Activated T-cell treated with anti-CD3 and anti-CD28 coated beads, Interleukin-2, amount 50 U/mL, for 72 hours (primary cell): ENCODE measurements at regions not wholly inside any gene's neighbourhood (a gene's known extent, or its start where the extent isn't known, plus 50 kb on each side); places are given as distances from the start of the nearest gene placed in this dataset.
A peak's percentile ranks its signal among the peaks of the same experiment; 100 is the strongest.

ENCODE experiments used
- ATAC-seq, 2 donors: fragments of 150-1000 bp; cut with Tn5 transposase; replicated peaks in 1 of 2; 2 replicates each; pipeline ENCODE4 v1.10.0; 2021; ENCODE audit warnings: moderate library complexity in 2 of 2, mild to moderate bottlenecking in 1 of 2
- DNase-seq, 2 donors: peaks; one replicate each; pipeline ENCODE4 v3.0.0; 2021 to 2022; ENCODE audit warnings: mixed read lengths in 1 of 2
- H3K27ac Mint-ChIP-seq: one replicate; pipeline ENCODE4 v1.8.0; 2022; ENCODE audit warnings: mild to moderate bottlenecking, moderate library complexity, mixed read lengths
- H3K27me3 Mint-ChIP-seq: one replicate; pipeline ENCODE4 v1.8.0; 2022; ENCODE audit warnings: low read depth, mixed read lengths
- H3K36me3 Mint-ChIP-seq, 2 donors: one replicate each; pipeline ENCODE4 v1.8.0; 2022; ENCODE audit warnings: mixed read lengths in 2 of 2, mild to moderate bottlenecking in 1 of 2; ENCODE audit not compliant: insufficient read depth in 2 of 2
- H3K4me1 Mint-ChIP-seq: one replicate; pipeline ENCODE4 v1.8.0; 2022; ENCODE audit warnings: low read depth, mixed read lengths
- H3K4me3 Mint-ChIP-seq, 2 donors: one replicate each; pipeline ENCODE4 v1.8.0; 2022; ENCODE audit warnings: mild to moderate bottlenecking in 2 of 2, mixed read lengths in 2 of 2, moderate library complexity in 2 of 2
- H3K9me3 Mint-ChIP-seq, 2 donors: one replicate each; pipeline ENCODE4 v1.8.0; 2022; ENCODE audit warnings: mixed read lengths in 2 of 2

DNA sequence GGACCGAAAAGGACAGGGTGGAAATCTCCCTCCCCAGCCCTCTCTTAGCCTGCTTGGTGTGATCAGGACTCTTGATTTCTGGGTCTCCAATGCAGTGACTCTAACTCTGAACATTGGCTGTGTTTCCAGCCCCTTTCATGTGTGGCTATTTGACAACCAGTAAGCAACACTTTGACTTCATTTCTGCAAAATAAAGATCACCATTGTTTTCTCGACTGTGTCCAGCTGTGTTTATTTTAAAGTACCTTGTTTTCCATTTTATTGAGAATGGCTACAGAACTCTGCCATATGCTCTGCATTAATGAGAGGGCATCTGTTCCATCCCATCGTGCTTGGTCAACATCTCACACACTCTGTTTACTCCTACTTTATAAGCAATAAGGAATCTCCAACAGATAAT, 60.9 kb upstream of the TAGAP start:
- peaks cover 92% of the 10 kb centered on the region for H3K4me1 Mint-ChIP-seq
- H3K36me3 Mint-ChIP-seq: no peaks in the 10 kb centered on the region
- ATAC-seq (no peak), DNase-seq (no peak)
- H3K4me3 Mint-ChIP-seq: peak overlapping the region; percentile 61 to 82
- H3K27ac Mint-ChIP-seq: peak overlapping the region; percentile 77
- no peaks in the 10 kb centered on the region for H3K9me3 Mint-ChIP-seq
- no peaks in the 10 kb centered on the region for H3K27me3 Mint-ChIP-seq

DNA sequence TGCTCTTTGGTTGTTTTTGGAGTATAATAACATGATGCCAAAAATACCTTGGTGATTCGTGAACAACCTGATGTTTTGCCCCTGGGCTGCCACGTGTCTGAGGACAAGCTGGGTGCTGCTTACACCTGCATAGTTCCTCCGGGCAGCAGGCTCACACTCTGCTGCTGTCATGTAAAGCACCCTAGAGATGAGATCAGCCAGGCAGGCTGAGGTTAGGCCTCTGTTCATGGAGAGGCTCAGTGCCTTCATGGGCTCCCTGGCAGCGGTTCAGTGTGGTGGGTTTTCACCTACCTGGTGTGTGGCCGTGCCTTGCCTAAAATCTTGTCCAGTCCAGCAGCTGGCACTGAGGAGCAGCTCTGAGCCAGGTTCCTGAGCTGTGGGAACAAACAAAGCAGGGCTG, 60.1 kb upstream of the TAGAP start:
- Mint-ChIP-seq H3K36me3 (no peaks in the 10 kb centered on the region), H3K27me3 (no peaks in the 10 kb centered on the region), H3K27ac (peak overlapping the region; percentile 83), H3K4me3 (peak overlapping the region; percentile 69 to 77), H3K9me3 (no peaks in the 10 kb centered on the region), H3K4me1 (peaks cover 93% of the 10 kb centered on the region)
- peak in 1 of 2 donors; percentile 45 for DNase-seq
- peak in 1 of 2 donors; percentile 28 for ATAC-seq

DNA sequence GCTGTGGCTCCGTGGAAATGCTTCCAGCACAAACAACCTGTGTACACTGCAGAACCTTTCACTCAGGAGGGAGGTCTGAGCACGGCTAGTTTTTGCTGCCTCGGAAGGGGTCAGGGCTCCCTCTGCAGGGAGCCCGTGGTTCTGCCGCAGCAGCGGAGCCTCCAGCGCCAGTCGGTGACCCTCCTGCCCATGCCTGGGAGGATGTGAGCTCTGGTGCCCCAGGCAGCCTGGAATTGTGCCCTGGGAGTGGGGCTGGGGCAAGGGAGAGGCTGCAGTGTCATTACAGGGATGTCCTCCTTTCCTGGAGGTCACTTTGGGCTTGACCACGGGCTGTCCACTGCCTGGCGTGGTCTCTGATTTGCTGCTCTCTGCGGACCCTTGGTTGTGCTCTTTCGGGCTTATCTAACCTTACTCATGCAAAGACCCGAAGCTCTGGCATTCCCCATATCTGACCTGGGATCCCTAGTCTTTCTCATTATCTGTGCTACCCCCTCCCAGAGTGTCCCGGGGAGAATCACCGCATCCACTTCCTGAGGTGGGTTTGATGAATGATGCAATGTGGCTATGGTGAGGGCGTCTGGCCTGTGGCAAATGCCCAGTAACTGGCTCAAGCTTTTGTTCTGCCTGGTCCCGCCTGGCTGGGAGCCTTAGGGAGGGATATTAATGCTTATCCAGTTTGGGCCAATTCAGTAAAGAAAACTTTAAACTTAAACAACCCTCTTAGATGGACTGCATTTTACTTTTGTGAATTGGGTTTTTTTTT, 59.6 kb upstream of the TAGAP start:
- Mint-ChIP-seq H3K27me3 (no peaks in the 10 kb centered on the region), H3K27ac (peak overlapping the region; percentile 83), H3K36me3 (no peaks in the 10 kb centered on the region), H3K4me3 (peak overlapping the region; percentile 77 to 84), H3K4me1 (peaks cover 94% of the 10 kb centered on the region), H3K9me3 (no peaks in the 10 kb centered on the region)
- DNase-seq (peak; percentile 78 to 86), ATAC-seq (peak; percentile 65 to 67)

DNA sequence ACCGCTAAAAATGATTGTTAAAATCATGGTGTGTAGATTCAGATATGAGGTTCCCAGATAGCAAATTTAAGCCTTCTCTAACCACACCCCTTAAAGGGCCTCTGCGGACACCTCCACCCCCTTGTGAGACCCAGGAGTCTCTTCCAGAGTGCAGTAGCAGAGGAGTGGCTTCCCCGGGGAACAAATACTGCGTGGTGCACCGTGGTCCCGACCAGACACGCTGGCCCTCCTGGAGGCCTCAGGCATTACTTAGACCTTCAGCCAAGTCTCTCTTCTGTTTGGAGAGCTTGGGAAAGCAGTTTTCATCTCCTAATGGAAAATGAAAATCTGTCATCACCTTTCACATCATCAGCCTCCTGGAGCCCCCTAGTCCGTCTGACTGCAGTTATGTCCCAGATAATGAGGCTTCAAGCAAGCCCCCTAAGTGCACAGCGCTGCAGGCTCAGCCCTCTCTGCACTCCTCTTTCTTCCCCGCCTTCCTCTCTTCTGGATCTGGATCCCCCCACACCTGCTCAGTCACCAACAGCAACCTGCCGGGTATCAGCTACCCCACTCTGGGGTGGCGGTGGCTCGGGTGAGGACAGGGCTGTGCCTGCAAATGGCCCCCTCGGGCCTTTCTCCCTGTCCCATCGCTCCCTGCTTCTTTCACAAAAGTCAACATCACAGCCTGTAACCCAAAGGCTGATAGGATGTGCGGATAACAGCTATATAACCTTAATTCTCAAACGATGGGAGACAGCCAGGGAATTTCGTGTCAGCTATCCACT, 58.8 kb upstream of the TAGAP start:
- Mint-ChIP-seq H3K4me3 (peak overlapping the region; percentile 77 to 84), H3K4me1 (peaks cover 96% of the 10 kb centered on the region), H3K36me3 (no peaks in the 10 kb centered on the region), H3K27ac (peak overlapping the region; percentile 80), H3K27me3 (no peaks in the 10 kb centered on the region), H3K9me3 (no peaks in the 10 kb centered on the region)
- DNase-seq (no peak), ATAC-seq (no peak)

DNA sequence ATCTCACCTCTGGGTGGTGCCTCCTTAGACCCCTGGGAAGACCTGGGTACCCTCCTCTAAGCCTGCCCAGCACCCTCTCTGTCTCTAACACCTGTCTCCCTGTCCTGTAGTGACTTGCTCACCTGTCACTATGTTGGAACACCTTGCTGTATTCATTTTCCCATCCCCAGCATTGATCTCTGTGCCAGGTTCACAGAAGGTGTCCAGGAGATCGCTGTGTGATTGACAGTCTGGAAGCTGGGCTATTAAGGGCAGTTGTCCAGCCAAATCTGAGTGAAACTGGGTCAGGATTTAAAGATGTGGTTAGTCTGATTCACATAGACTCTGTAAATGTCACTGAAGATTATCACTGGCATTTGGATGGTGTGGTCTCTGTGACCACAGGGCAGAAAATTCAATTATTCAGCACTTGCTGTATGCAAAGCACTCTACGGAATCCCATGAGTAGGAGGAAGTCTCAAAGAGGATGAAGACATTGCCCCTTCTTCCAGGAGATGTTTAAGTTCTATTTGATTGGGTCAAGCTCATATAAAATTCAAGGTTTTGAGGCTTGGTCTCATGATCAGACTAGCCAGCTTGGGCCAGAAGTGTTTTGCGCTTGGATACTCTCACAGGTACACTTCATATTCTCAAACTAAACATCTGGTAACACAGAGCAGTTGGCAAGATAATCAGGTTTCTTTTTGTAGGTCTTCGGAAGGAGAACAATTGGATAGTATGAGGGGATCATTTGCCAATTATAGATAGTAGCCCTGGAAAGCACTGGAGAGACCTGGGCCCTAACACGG, 57.8 kb upstream of the TAGAP start:
- no peaks in the 10 kb centered on the region for H3K36me3 Mint-ChIP-seq
- peak overlapping the region; percentile 11 for H3K27ac Mint-ChIP-seq
- no peak for DNase-seq
- H3K4me3 Mint-ChIP-seq: no peak overlapping the region
- H3K9me3 Mint-ChIP-seq: no peaks in the 10 kb centered on the region
- peaks cover 96% of the 10 kb centered on the region for H3K4me1 Mint-ChIP-seq
- H3K27me3 Mint-ChIP-seq: no peaks in the 10 kb centered on the region
- no peak for ATAC-seq

DNA sequence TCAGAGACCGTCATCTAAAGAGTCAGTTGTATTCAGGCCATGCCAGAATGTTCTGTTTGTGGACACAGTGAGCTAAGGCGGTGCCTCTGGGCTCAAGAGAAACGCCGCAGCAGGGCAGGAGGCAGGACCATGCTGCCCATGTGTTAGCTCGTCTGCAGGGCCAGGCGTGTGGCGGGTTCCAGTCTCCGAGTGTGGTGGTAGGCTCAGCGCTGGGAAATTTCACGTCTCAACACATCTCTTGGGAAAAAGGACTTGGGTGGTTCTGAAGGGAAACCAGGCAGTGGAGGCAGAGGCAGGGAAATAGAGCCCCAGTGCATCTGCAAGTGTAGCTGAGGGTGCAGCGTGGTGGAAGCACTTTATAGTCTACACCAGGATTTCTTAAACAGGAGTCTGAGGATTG, 56.9 kb upstream of the TAGAP start:
- no peak overlapping the region for H3K27ac Mint-ChIP-seq
- no peak for DNase-seq
- H3K4me1 Mint-ChIP-seq: peaks cover 96% of the 10 kb centered on the region
- no peak overlapping the region for H3K4me3 Mint-ChIP-seq
- H3K36me3 Mint-ChIP-seq: no peaks in the 10 kb centered on the region
- no peaks in the 10 kb centered on the region for H3K27me3 Mint-ChIP-seq
- H3K9me3 Mint-ChIP-seq: no peaks in the 10 kb centered on the region
- no peak for ATAC-seq

DNA sequence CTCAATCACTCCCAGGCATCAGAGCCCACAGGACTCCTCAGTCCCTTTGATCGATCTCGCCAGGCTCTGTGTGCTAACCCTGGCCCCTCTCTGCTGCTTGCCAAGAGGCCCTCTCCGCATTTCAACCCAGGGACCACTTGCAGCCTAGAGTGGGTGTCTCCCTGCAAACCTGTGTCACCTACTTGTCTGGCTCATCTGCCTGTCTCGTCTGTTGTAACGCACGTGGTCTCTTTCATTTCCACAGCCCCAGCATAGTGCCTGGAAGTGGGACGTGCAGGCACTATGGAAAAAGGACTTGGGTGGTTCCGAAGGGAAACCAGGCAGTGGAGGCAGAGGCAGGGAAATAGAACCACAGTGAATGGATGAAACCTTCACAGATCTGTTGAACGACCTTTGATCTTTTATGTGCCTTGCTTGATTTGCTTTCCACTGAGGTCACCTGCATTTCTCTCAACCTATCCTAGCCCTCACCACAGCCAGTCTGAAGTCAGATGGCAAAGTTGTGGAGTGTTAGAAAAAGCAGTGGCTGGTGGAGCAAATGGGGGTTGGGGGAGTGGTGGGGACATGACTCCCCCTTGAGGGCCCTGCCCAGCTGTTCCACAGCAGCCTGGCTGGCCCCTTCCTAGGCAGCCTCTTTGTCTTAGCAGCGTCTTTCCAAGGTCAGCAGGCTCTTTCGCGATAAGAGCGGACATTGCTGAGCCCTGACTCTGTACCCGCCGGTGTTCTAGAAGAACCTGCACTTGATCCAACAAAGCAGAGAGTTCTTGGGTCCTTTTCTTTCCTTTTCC, 55.8 kb upstream of the TAGAP start:
- no peaks in the 10 kb centered on the region for H3K36me3 Mint-ChIP-seq
- no peaks in the 10 kb centered on the region for H3K27me3 Mint-ChIP-seq
- no peak for ATAC-seq
- H3K27ac Mint-ChIP-seq: peak overlapping the region; percentile 58
- H3K4me3 Mint-ChIP-seq: peak overlapping the region; percentile 49 to 68
- peaks cover 96% of the 10 kb centered on the region for H3K4me1 Mint-ChIP-seq
- no peak for DNase-seq
- no peaks in the 10 kb centered on the region for H3K9me3 Mint-ChIP-seq

DNA sequence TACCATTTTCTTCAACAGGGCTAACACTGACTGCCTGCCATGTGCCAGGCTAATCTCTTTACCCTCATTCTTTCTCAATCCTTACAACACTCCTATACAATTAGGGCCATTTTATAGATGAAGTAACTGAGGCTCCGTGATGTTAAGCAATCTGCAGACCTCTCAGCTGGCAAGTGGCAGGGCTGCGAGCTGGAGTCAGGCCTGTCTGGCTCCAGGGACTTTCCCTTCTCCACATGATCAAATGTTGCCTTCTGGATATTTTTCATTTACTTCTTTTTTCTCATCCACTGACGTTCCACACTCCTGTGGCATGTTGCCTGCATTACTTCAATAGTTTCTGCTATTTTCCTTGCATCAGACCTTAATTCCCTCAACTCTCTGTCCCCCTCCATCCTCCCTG, 55.2 kb upstream of the TAGAP start:
- peak overlapping the region; percentile 49 to 68 for H3K4me3 Mint-ChIP-seq
- no peaks in the 10 kb centered on the region for H3K9me3 Mint-ChIP-seq
- ATAC-seq: no peak
- H3K4me1 Mint-ChIP-seq: peaks cover 100% of the 10 kb centered on the region
- H3K27ac Mint-ChIP-seq: peak overlapping the region; percentile 58
- no peaks in the 10 kb centered on the region for H3K36me3 Mint-ChIP-seq
- no peak for DNase-seq
- H3K27me3 Mint-ChIP-seq: no peaks in the 10 kb centered on the region

DNA sequence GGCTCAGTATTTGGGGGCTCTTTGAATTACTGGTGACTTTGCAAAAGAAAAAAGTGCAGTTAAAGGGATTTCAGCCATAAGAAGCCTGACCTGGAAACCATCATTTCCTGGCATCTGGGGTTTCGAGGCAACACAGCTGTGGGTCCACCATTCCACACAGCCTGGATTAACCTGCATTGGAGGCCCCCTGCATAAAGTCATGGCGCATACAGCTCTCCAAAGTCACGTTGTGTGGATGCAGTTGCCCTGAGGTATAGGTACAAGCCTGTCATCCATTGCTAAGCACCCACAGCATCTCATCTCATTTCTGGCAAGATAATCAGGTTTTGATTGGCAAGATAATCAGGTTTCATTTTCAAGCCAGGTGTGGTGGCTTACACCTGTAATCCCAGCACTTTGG, 54.5 kb upstream of the TAGAP start:
- ATAC-seq (no peak), DNase-seq (no peak)
- Mint-ChIP-seq H3K4me3 (peak overlapping the region; percentile 83 to 87), H3K27me3 (no peaks in the 10 kb centered on the region), H3K27ac (peak overlapping the region; percentile 90), H3K4me1 (peaks cover 100% of the 10 kb centered on the region), H3K9me3 (no peaks in the 10 kb centered on the region), H3K36me3 (no peaks in the 10 kb centered on the region)

DNA sequence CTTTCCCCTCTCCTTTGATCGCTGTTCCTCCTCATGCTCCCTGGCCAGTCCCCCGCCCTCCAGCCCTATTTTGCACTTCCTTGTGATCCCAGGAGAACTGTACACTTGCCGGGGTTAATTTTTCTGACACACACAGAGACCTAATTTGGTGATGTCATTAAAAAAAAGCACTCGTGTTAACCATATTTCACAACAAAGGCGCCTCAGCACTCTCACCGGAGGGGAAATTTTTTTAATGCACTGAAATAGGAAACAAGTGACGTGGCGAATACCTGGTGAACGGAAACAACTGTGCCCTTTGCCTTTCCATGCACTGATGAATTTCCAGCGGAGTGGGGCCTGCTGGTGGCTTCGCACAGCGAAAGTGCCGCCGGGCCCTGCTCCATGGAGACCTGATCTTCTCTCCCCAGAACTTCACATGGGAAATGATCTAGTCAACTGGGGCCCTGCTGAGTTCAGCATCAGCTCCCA, 53.9 kb upstream of the TAGAP start:
- no peaks in the 10 kb centered on the region for H3K27me3 Mint-ChIP-seq
- H3K36me3 Mint-ChIP-seq: no peaks in the 10 kb centered on the region
- peaks cover 100% of the 10 kb centered on the region for H3K4me1 Mint-ChIP-seq
- peak overlapping the region; percentile 90 for H3K27ac Mint-ChIP-seq
- ATAC-seq (peak; percentile 56 to 65), DNase-seq (peak; percentile 64 to 69)
- H3K4me3 Mint-ChIP-seq: peak overlapping the region; percentile 83 to 87
- no peaks in the 10 kb centered on the region for H3K9me3 Mint-ChIP-seq

DNA sequence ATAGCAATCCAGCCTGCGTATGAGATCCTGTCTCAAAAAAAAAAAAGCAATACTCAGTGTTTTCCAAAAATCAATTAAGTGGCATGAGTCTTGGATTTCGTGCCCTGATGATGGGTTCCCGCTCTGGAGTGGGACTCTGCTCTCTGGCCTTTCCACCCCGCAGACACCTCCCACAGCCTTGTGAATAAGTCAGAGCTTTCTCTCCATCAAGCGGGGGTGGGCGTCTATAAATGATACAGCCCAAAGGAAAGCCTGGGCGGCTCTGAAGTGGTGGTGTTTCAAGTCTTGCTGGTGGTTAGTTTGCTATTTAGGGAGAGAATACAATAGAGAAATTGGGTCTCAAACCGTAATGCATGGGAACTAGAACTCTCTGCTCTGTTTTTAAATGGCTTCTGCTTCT, 52.5 kb upstream of the TAGAP start:
- ATAC-seq: peak; percentile 49 to 62
- Mint-ChIP-seq H3K9me3 (no peaks in the 10 kb centered on the region), H3K4me3 (peak overlapping the region; percentile 54 to 83), H3K36me3 (no peaks in the 10 kb centered on the region), H3K27me3 (no peaks in the 10 kb centered on the region), H3K4me1 (peaks cover 100% of the 10 kb centered on the region), H3K27ac (peak overlapping the region; percentile 39)
- DNase-seq: peak; percentile 64 to 73

DNA sequence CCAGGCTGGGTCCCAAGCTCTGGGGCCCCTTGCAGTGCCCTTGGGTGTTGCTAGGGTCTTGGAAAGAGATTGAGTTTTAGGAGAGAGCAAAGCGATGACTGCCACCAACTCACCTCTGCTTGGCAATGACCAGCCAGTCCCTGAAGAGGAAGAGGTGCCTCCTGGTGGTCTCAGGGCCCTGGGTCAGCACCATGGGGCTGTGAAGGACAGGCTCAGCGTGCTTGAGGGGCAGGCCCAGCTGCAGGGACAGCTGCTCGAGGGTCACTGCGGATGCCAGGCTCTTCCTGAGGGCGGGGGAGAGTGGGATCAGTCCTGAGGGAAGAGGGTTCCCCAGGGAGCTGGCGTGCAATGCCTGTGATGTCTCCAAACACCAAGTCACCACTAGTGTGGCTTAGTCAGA, 50.8 kb upstream of the TAGAP start:
- no peak overlapping the region for H3K27ac Mint-ChIP-seq
- no peaks in the 10 kb centered on the region for H3K27me3 Mint-ChIP-seq
- H3K36me3 Mint-ChIP-seq: no peaks in the 10 kb centered on the region
- H3K4me3 Mint-ChIP-seq: peak overlapping the region; percentile 80 to 88
- H3K9me3 Mint-ChIP-seq: peaks cover 0 to 1% of the 10 kb centered on the region in 2 donors
- peaks cover 99% of the 10 kb centered on the region for H3K4me1 Mint-ChIP-seq
- DNase-seq: no peak
- ATAC-seq: no peak
